Activated naive CD8-positive, alpha-beta T cell treated with anti-CD3 and anti-CD28 coated beads, Interleukin-2, amount 10 ng/mL, durations not matched to agents 7 days and 5 days (primary cell): ENCODE measurements at regions not wholly inside any gene's neighbourhood (a gene's known extent, or its start where the extent isn't known, plus 50 kb on each side); places are given as distances from the start of the nearest gene placed in this dataset.

Source experiments
- ATAC-seq: fragments of 150-1000 bp; cut with Tn5 transposase; one replicate; pipeline ENCODE4 v1.10.0; 2021; ENCODE audit warnings: low read depth, moderate library complexity
- POLR2A ChIA-PET: fragments of 350-600 bp; sonication (Branson Sonifier 250); formaldehyde crosslinking; loops from one replicate; lab custom pipeline; 2021; ENCODE audit warnings: antibody characterized with exemption; lab: Charles Lee
- DNase-seq: peaks from one replicate; pipeline ENCODE4 v3.0.0; 2021
- H3K27ac Mint-ChIP-seq: one replicate; pipeline ENCODE4 v1.8.0; 2022; ENCODE audit warnings: mild to moderate bottlenecking, mixed read lengths
- H3K27me3 Mint-ChIP-seq: one replicate; pipeline ENCODE4 v1.8.0; 2022; ENCODE audit warnings: mild to moderate bottlenecking, moderate library complexity, mixed read lengths
- H3K36me3 Mint-ChIP-seq: one replicate; pipeline ENCODE4 v1.8.0; 2021; ENCODE audit warnings: mild to moderate bottlenecking, mixed read lengths
- H3K4me1 Mint-ChIP-seq: one replicate; pipeline ENCODE4 v1.8.0; 2021; ENCODE audit warnings: mixed read lengths
- H3K4me3 Mint-ChIP-seq: one replicate; pipeline ENCODE4 v1.8.0; 2022; ENCODE audit warnings: mild to moderate bottlenecking, moderate library complexity, mixed read lengths
- H3K9me3 Mint-ChIP-seq: one replicate; pipeline ENCODE4 v1.8.0; 2021; ENCODE audit warnings: mixed read lengths

GRCh38 chr3:110814170-110815007, 257.2 kb upstream of the NECTIN3 start:
- no peaks in the 10 kb centered on the region for H3K9me3 Mint-ChIP-seq
- H3K27ac Mint-ChIP-seq, result no peak overlapping the region
- peaks cover 7% of the 10 kb centered on the region for H3K4me1 Mint-ChIP-seq
- H3K27me3 Mint-ChIP-seq, result peaks cover 14% of the 10 kb centered on the region
- no peak overlapping the region for H3K4me3 Mint-ChIP-seq
- POLR2A ChIA-PET, result no interaction called here
- H3K36me3 Mint-ChIP-seq, result no peaks in the 10 kb centered on the region
- ATAC-seq, result peak; percentile 54
- DNase-seq, result no peak

- H3K4me3 Mint-ChIP-seq, result no peak overlapping the region
- H3K36me3 Mint-ChIP-seq, result no peaks in the 10 kb centered on the region
- DNase-seq, result no peak
- no peak for ATAC-seq
- H3K27ac Mint-ChIP-seq, result no peak overlapping the region
- POLR2A ChIA-PET, result no interaction called here
- H3K9me3 Mint-ChIP-seq, result no peaks in the 10 kb centered on the region
- H3K27me3 Mint-ChIP-seq, result peaks cover 11% of the 10 kb centered on the region
- H3K4me1 Mint-ChIP-seq, result peaks cover 7% of the 10 kb centered on the region
Observed at GRCh38 chr3:110815008-110815583, 256.5 kb upstream of the NECTIN3 start.

- no peaks in the 10 kb centered on the region for H3K36me3 Mint-ChIP-seq
- H3K9me3 Mint-ChIP-seq, result no peaks in the 10 kb centered on the region
- no peak overlapping the region for H3K27ac Mint-ChIP-seq
- H3K4me1 Mint-ChIP-seq, result peaks cover 7% of the 10 kb centered on the region
- DNase-seq (no peak), ATAC-seq (no peak)
- H3K27me3 Mint-ChIP-seq, result peaks cover 8% of the 10 kb centered on the region
- POLR2A ChIA-PET, result no interaction called here
- H3K4me3 Mint-ChIP-seq, result no peak overlapping the region
Observed at GRCh38 chr3:110816008-110816407, 255.6 kb upstream of the NECTIN3 start.

- ATAC-seq, result no peak
- Mint-ChIP-seq H3K27me3 (peaks cover 5% of the 10 kb centered on the region), H3K4me3 (no peak overlapping the region), H3K4me1 (no peaks in the 10 kb centered on the region), H3K27ac (no peak overlapping the region), H3K9me3 (no peaks in the 10 kb centered on the region), H3K36me3 (no peaks in the 10 kb centered on the region)
- POLR2A ChIA-PET, result no interaction called here
- no peak for DNase-seq
Observed at GRCh38 chr3:110821586-110821985, 250.0 kb upstream of the NECTIN3 start.

GRCh38 chr3:110822971-110823370, 248.6 kb upstream of the NECTIN3 start:
- Mint-ChIP-seq H3K27me3 (peaks cover 5% of the 10 kb centered on the region), H3K36me3 (no peaks in the 10 kb centered on the region), H3K27ac (no peak overlapping the region), H3K9me3 (no peaks in the 10 kb centered on the region), H3K4me1 (no peaks in the 10 kb centered on the region), H3K4me3 (no peak overlapping the region)
- DNase-seq (no peak), ATAC-seq (no peak)
- POLR2A ChIA-PET, result no interaction called here

GRCh38 chr3:110846971-110847370, 224.6 kb upstream of the NECTIN3 start:
- Mint-ChIP-seq H3K27me3 (no peaks in the 10 kb centered on the region), H3K4me1 (no peaks in the 10 kb centered on the region), H3K4me3 (no peak overlapping the region)

GRCh38 chr3:110849064-110849463, 222.6 kb upstream of the NECTIN3 start:
- H3K27ac Mint-ChIP-seq, result no peak overlapping the region
- DNase-seq (no peak), ATAC-seq (no peak)
- H3K27me3 Mint-ChIP-seq, result no peaks in the 10 kb centered on the region
- H3K4me3 Mint-ChIP-seq, result no peak overlapping the region
- no peaks in the 10 kb centered on the region for H3K36me3 Mint-ChIP-seq
- POLR2A ChIA-PET, result no interaction called here
- H3K4me1 Mint-ChIP-seq, result no peaks in the 10 kb centered on the region
- no peaks in the 10 kb centered on the region for H3K9me3 Mint-ChIP-seq

More at GRCh38 chr3:110846971-110847370, 224.6 kb upstream of the NECTIN3 start:
- no peak for ATAC-seq
- Mint-ChIP-seq H3K9me3 (no peaks in the 10 kb centered on the region), H3K27ac (no peak overlapping the region), H3K36me3 (no peaks in the 10 kb centered on the region)
- no peak for DNase-seq
- POLR2A ChIA-PET, result no interaction called here

- POLR2A ChIA-PET, result no interaction called here
- H3K4me3 Mint-ChIP-seq, result no peak overlapping the region
- H3K27ac Mint-ChIP-seq, result no peak overlapping the region
Observed at GRCh38 chr3:110851736-110852135, 219.9 kb upstream of the NECTIN3 start.

GRCh38 chr3:110855207-110855606, 216.4 kb upstream of the NECTIN3 start:
- H3K4me1 Mint-ChIP-seq, result no peaks in the 10 kb centered on the region
- ATAC-seq (no peak), DNase-seq (no peak)
- H3K27ac Mint-ChIP-seq, result no peak overlapping the region
- H3K9me3 Mint-ChIP-seq, result no peaks in the 10 kb centered on the region
- peaks cover 2% of the 10 kb centered on the region for H3K27me3 Mint-ChIP-seq
- no peaks in the 10 kb centered on the region for H3K36me3 Mint-ChIP-seq
- POLR2A ChIA-PET, result no interaction called here
- no peak overlapping the region for H3K4me3 Mint-ChIP-seq

More at GRCh38 chr3:110851736-110852135, 219.9 kb upstream of the NECTIN3 start:
- DNase-seq, result no peak
- Mint-ChIP-seq H3K9me3 (no peaks in the 10 kb centered on the region), H3K27me3 (no peaks in the 10 kb centered on the region), H3K36me3 (no peaks in the 10 kb centered on the region), H3K4me1 (no peaks in the 10 kb centered on the region)
- ATAC-seq, result no peak

- H3K4me3 Mint-ChIP-seq, result no peak overlapping the region
- no peaks in the 10 kb centered on the region for H3K36me3 Mint-ChIP-seq
- ATAC-seq (no peak), DNase-seq (no peak)
- no peaks in the 10 kb centered on the region for H3K9me3 Mint-ChIP-seq
- H3K27ac Mint-ChIP-seq, result no peak overlapping the region
- H3K4me1 Mint-ChIP-seq, result no peaks in the 10 kb centered on the region
- peaks cover 2% of the 10 kb centered on the region for H3K27me3 Mint-ChIP-seq
- POLR2A ChIA-PET, result no interaction called here
Observed at GRCh38 chr3:110856916-110857315, 214.7 kb upstream of the NECTIN3 start.

GRCh38 chr3:110858549-110858948, 213.1 kb upstream of the NECTIN3 start:
- no peaks in the 10 kb centered on the region for H3K4me1 Mint-ChIP-seq
- ATAC-seq (no peak), DNase-seq (no peak)
- POLR2A ChIA-PET, result no interaction called here
- no peaks in the 10 kb centered on the region for H3K36me3 Mint-ChIP-seq
- H3K27ac Mint-ChIP-seq, result no peak overlapping the region
- H3K27me3 Mint-ChIP-seq, result peaks cover 2% of the 10 kb centered on the region
- H3K9me3 Mint-ChIP-seq, result no peaks in the 10 kb centered on the region
- no peak overlapping the region for H3K4me3 Mint-ChIP-seq

GRCh38 chr3:110859336-110859735, 212.3 kb upstream of the NECTIN3 start:
- H3K27me3 Mint-ChIP-seq, result peaks cover 2% of the 10 kb centered on the region
- H3K27ac Mint-ChIP-seq, result no peak overlapping the region
- DNase-seq (no peak), ATAC-seq (no peak)
- no peaks in the 10 kb centered on the region for H3K9me3 Mint-ChIP-seq
- no peaks in the 10 kb centered on the region for H3K36me3 Mint-ChIP-seq
- no peaks in the 10 kb centered on the region for H3K4me1 Mint-ChIP-seq
- no peak overlapping the region for H3K4me3 Mint-ChIP-seq
- POLR2A ChIA-PET, result no interaction called here

- H3K9me3 Mint-ChIP-seq, result no peaks in the 10 kb centered on the region
- ATAC-seq (no peak), DNase-seq (no peak)
- H3K4me1 Mint-ChIP-seq, result no peaks in the 10 kb centered on the region
- peaks cover 2% of the 10 kb centered on the region for H3K27me3 Mint-ChIP-seq
- no peaks in the 10 kb centered on the region for H3K36me3 Mint-ChIP-seq
- POLR2A ChIA-PET, result no interaction called here
- H3K4me3 Mint-ChIP-seq, result no peak overlapping the region
- no peak overlapping the region for H3K27ac Mint-ChIP-seq
Observed at GRCh38 chr3:110859993-110860392, 211.6 kb upstream of the NECTIN3 start.

GRCh38 chr3:110865934-110866333, 205.7 kb upstream of the NECTIN3 start:
- no peak overlapping the region for H3K27ac Mint-ChIP-seq

More at GRCh38 chr3:110865934-110866333, 205.7 kb upstream of the NECTIN3 start:
- no peak for DNase-seq
- Mint-ChIP-seq H3K4me1 (no peaks in the 10 kb centered on the region), H3K4me3 (no peak overlapping the region), H3K27me3 (peaks cover 3% of the 10 kb centered on the region), H3K36me3 (no peaks in the 10 kb centered on the region), H3K9me3 (peaks cover 2% of the 10 kb centered on the region)
- ATAC-seq, result no peak
- POLR2A ChIA-PET, result no interaction called here
